LNCAP (cell line): ENCODE measurements at regions not wholly inside any gene's neighbourhood (a gene's known extent, or its start where the extent isn't known, plus 50 kb on each side); places are given as distances from the start of the nearest gene placed in this dataset.

Source experiments
- TF ChIP-seq, protein P1 (sequence below): fragments of 450-650 bp; IDR thresholded peaks from 2 replicates; pipeline ENCODE4 v1.5.1; 2017; ENCODE audit warnings: mild to moderate bottlenecking

DNA sequence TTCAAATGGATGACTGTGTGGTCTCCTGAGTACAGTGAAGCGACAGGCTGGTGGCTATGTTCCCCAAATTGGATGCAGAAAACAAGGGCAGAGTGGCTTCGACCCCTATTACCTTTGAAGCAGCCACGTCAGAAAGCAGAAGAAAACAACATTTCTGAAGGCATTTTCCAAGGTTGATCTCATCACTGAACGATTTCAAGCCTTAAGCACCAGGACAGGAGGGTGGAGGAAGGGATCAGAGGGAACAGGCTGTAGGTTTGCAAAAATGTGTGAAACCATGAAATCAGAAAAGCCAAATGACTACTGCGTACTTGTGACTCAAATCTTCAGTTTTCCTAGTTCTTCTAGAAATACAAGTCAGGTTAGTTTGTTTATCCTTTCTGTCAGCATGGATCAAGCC, 181.0 kb upstream of the TMEM106B start:
- TF ChIP-seq, protein P1, sequence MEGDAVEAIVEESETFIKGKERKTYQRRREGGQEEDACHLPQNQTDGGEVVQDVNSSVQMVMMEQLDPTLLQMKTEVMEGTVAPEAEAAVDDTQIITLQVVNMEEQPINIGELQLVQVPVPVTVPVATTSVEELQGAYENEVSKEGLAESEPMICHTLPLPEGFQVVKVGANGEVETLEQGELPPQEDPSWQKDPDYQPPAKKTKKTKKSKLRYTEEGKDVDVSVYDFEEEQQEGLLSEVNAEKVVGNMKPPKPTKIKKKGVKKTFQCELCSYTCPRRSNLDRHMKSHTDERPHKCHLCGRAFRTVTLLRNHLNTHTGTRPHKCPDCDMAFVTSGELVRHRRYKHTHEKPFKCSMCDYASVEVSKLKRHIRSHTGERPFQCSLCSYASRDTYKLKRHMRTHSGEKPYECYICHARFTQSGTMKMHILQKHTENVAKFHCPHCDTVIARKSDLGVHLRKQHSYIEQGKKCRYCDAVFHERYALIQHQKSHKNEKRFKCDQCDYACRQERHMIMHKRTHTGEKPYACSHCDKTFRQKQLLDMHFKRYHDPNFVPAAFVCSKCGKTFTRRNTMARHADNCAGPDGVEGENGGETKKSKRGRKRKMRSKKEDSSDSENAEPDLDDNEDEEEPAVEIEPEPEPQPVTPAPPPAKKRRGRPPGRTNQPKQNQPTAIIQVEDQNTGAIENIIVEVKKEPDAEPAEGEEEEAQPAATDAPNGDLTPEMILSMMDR, result no peak

DNA sequence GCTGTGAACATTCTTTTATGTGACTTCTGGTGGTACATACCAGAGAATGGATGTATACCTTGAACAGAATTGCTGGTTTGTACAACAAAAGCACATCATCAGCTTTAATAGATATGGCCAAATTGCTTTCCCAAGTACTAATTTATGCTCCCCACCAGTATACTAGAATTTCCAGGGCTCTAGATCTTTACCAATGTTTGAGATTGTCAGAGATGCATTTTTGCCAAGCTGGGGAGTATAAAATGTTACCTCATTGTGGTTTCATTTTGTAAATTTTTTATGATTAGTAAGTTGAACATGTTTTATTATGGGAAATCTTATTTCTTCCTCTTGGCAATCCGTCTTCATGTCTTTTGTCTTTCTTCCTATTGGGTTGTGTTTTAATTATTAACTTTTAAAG, 179.9 kb upstream of the TMEM106B start:
- TF ChIP-seq, protein P1, result no peak

DNA sequence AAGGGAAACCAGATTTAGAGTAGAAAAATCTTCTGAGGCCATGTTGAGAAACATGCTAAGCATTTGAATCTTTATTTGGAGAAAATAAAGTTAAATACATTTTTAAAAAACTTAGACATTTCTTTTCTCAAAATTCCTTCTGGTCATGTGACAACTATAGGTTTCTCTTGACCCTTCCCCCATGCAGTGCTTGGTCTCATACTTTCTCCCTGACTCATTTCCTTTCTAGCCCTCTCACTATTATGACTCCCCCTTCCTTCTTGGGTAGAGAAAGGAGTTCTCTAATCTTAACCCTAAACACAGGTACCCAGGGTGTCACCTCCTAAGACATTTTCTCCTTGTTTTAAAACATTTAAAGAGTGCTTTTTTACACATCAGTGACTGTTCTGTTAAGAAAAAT, 179.5 kb upstream of the TMEM106B start:
- TF ChIP-seq, protein P1, result no peak

DNA sequence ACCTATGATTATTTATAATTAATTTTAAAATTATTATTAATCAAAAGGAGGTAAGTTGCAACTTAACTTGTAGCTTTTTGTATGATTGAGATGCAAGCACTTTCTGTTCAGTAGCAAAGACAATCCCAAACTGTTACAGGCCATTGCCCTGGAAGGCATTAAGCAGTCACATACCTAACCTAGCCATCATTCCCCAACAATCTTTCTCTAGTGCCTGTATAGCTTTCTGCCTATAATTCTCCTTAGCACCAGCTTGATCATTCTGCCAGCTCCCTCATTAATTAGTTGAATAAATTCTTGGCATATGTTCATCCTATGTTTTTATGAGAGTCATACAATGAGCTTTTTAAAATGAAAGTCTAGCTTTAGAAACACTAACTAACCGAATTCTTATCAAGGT, 178.9 kb upstream of the TMEM106B start:
- TF ChIP-seq, protein P1, result no peak

DNA sequence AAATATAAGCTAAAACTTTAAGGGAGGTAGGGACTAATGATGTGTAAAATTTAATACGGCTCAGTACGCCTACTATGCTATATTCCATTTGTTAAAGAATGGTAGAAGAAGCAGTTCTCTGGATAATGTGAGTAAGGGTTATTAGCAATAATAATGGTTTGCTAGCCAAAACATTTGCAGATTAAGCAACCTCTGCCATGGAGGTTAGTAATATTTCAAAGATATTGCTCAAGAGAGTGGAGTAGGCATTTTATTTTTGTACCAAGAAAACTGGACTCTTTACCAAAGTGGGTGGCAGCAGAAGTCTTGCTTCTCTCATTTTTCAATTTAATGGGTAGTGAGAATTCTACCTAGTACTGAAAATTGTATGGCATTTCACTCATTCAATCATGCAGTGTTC, 158.9 kb upstream of the TMEM106B start:
- TF ChIP-seq, protein P1, result no peak

DNA sequence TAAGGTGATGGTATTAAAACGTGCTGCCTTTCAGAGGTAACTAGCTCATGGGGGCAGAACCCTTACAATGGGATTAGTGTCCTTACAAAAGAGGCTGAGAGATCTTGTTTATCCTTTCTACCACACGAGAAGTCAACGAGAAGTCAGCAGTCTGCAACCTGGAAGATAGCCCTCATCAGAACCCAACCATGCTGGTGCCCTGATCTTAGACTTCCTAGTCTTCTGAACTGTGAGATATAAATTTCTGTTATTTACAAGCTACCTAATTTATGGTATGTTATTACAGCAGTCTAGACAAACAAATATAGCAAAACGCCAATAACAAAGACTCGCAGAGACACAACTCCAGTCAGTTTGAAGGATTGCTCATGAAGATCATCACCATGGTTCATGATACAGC, 157.5 kb upstream of the TMEM106B start:
- TF ChIP-seq, protein P1, result no peak

DNA sequence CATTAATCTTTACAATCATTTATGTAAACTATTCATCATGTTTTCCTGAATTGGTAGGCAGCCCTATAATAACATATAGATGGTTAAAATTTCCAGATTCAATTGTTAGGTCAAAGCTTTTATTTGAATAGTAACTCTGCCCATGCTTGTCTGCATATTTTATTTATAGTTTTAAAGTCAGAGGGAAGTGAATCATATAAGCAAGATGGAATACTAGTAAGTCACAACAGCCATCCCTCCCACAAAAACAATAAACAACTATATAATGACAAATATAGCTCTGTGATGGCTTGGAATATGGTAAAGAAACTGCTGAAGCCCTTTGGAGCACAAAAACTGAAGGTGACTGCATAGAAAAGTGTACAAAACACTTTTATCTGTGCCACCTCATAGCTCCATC, 156.3 kb upstream of the TMEM106B start:
- TF ChIP-seq, protein P1, result no peak

DNA sequence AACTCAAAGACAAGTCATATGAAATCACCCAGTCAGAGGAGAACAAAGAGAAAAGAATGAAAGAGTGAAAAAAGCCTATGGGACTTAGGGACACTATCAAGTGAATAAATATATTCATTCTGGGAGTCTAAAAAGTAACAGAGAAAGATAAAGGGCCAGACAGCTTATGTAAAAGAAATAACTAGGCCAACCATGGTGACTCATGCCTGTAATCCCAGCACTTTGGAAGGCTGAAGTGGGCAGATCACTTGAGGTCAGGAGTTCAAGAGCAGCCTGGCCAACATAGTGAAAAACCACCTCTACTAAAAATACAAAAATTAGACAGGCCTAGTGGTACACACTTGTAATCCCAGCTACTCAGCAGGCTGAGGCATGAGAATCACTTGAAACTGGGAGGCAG, 154.7 kb upstream of the TMEM106B start:
- TF ChIP-seq, protein P1, result no peak
